HCT116 (cell line): ENCODE measurements at regions not wholly inside any gene's neighbourhood (a gene's known extent, or its start where the extent isn't known, plus 50 kb on each side); places are given as distances from the start of the nearest gene placed in this dataset.

Experiments used
- ATAC-seq: fragments of 200-7000 bp; cut with Tn5 transposase; 2 replicates; pipeline ENCODE4 v1.9.1; 2020; ENCODE audit warnings: mild to moderate bottlenecking, moderate library complexity
- BruUV-seq: library from RNA; stranded (reverse); fragments of 400-500 nt; replicated peaks from 2 replicates; lab custom pipeline; 2021; lab: Mats Ljungman, UMichigan
- CTCF ChIA-PET: fragments of 300-600 bp; sonication (Branson Sonifier 250); formaldehyde crosslinking; loops from one replicate; lab custom pipeline; 2021; ENCODE audit warnings: antibody characterized with exemption; lab: Charles Lee
- POLR2A ChIA-PET: fragments of 300-600, 350-600 bp; sonication (Branson Sonifier 250); formaldehyde crosslinking; loops from one replicate; lab custom pipeline; 2021; ENCODE audit warnings: antibody characterized with exemption; lab: Charles Lee
- RAD21 ChIA-PET, 2 experiments: fragments of 300-600 bp; sonication (Branson Sonifier 250); formaldehyde crosslinking; loops; one replicate each; lab custom pipeline; 2023; ENCODE audit warnings: low total read pairs in 2 of 2; ENCODE audit not compliant: uncharacterized antibody in 2 of 2, unreplicated experiment in 2 of 2, low non-redundant PET in 1 of 2; lab: Charles Lee
- DNase-seq: peaks from one replicate; pipeline ENCODE4 v3.0.0-alpha.2; 2010; ENCODE audit warnings: low read depth, low spot score
- H2AFZ ChIP-seq: fragments of 200-600 bp; shearing (Covaris generic), sonication (generic); 2 replicates; pipeline ENCODE4 v1.6.1; 2017; ENCODE audit warnings: low read depth, mixed run types, mixed read lengths, antibody characterized with exemption, low read length; ENCODE audit not compliant: poor library complexity, severe bottlenecking
- H3K27ac ChIP-seq: 2 replicates; pipeline ENCODE4 v1.5.1; 2012; ENCODE audit warnings: low read depth, low read length
- H3K27me3 ChIP-seq: fragments of 200-600 bp; sonication (generic); 2 replicates; pipeline ENCODE4 v1.6.1; 2016; ENCODE audit warnings: mixed run types, low read length, mixed read lengths; ENCODE audit not compliant: insufficient read depth
- H3K36me3 ChIP-seq, 2 experiments: fragments of 200-500 bp in 1 of 2; fragments of 200-600 bp in 1 of 2; sonication (Bioruptor generic) in 1 of 2; sonication (generic) in 1 of 2; 2 replicates each; pipeline versions ENCODE4 v1.5.1 to v1.6.1; 2014 to 2016; ENCODE audit warnings: low read length in 2 of 2, inconsistent platforms in 1 of 2, mixed read lengths in 1 of 2, mixed run types in 1 of 2; ENCODE audit not compliant: insufficient read depth in 2 of 2, control insufficient read depth in 1 of 2
- H3K4me1 ChIP-seq, 2 experiments: fragments of 200-600 bp in 1 of 2; sonication (generic) in 1 of 2; 2 replicates each; pipeline versions ENCODE4 v1.5.1 to v1.6.1; 2012 to 2017; ENCODE audit warnings: low read length in 2 of 2, inconsistent platforms in 1 of 2, mild to moderate bottlenecking in 1 of 2, mixed read lengths in 1 of 2, mixed run types in 1 of 2, moderate library complexity in 1 of 2; ENCODE audit not compliant: insufficient read depth in 2 of 2, control insufficient read depth in 1 of 2
- H3K4me2 ChIP-seq: fragments of 200-600 bp; sonication (generic); 2 replicates; pipeline ENCODE4 v1.6.1; 2017; ENCODE audit warnings: mixed run types, low read length, mixed read lengths
- H3K4me3 ChIP-seq, 2 experiments: fragments of 200-600 bp in 1 of 2; sonication (generic) in 1 of 2; replicated peaks in 1 of 2; 2 replicates each; pipeline ENCODE4 v1.5.1; 2011 to 2016; ENCODE audit warnings: low read length in 2 of 2, control low read depth in 1 of 2, low read depth in 1 of 2, mild to moderate bottlenecking in 1 of 2, mixed read lengths in 1 of 2, mixed run types in 1 of 2
- H3K79me2 ChIP-seq: fragments of 200-600 bp; sonication (generic); 2 replicates; pipeline ENCODE4 v1.6.1; 2017; ENCODE audit warnings: mild to moderate bottlenecking, mixed run types, low read length, moderate library complexity, mixed read lengths; ENCODE audit not compliant: insufficient read depth
- H3K9ac ChIP-seq: fragments of 200-600 bp; sonication (generic); 2 replicates; pipeline ENCODE4 v1.6.1; 2016; ENCODE audit warnings: low read length, mixed read lengths
- H3K9me2 ChIP-seq: fragments of 200-600 bp; sonication (generic), shearing (Covaris generic); 2 replicates; pipeline ENCODE4 v1.6.1; 2017; ENCODE audit warnings: mixed run types, mild to moderate bottlenecking, moderate library complexity; ENCODE audit not compliant: insufficient read depth
- H3K9me3 ChIP-seq, 2 experiments: fragments of 200-500 bp in 1 of 2; fragments of 200-600 bp in 1 of 2; sonication (Bioruptor generic) in 1 of 2; sonication (generic) in 1 of 2; 2 replicates each; pipeline ENCODE4 v1.6.1; 2014 to 2017; ENCODE audit warnings: low read length in 2 of 2, mixed read lengths in 2 of 2, inconsistent platforms in 1 of 2, low read depth in 1 of 2, mild to moderate bottlenecking in 1 of 2, mixed run types in 1 of 2, moderate library complexity in 1 of 2; ENCODE audit not compliant: control insufficient read depth in 1 of 2, insufficient read depth in 1 of 2
- H4K20me1 ChIP-seq: fragments of 200-600 bp; sonication (generic), shearing (Covaris generic); 2 replicates; pipeline ENCODE4 v1.6.1; 2017; ENCODE audit warnings: mixed run types, mild to moderate bottlenecking, moderate library complexity; ENCODE audit not compliant: insufficient read depth
- CBX3 ChIP-seq: IDR thresholded peaks from 2 replicates; pipeline ENCODE4 v1.6.1; 2012; ENCODE audit warnings: low read depth
- CTCF ChIP-seq, 3 experiments: fragments of 200-600 bp in 1 of 3; sonication (generic) in 1 of 3; IDR thresholded peaks in 2 of 3; conservative IDR thresholded peaks in 1 of 3; 2 replicates each; pipeline ENCODE4 v1.5.1; 2012 to 2017; ENCODE audit warnings: low read depth in 2 of 3, low read length in 2 of 3, antibody characterized with exemption in 1 of 3, borderline replicate concordance in 1 of 3, control low read depth in 1 of 3, mild to moderate bottlenecking in 1 of 3, mixed read lengths in 1 of 3, mixed run types in 1 of 3, moderate library complexity in 1 of 3; ENCODE audit not compliant: insufficient read depth in 1 of 3
- EZH2phosphoT487 ChIP-seq: fragments of 200-600 bp; IDR thresholded peaks from 2 replicates; pipeline ENCODE4 v1.6.1; 2018; ENCODE audit warnings: antibody characterized with exemption, borderline replicate concordance
- JUND ChIP-seq: IDR thresholded peaks from 2 replicates; pipeline ENCODE4 v1.6.1; 2012
- POLR2AphosphoS5 ChIP-seq: IDR thresholded peaks from 2 replicates; pipeline ENCODE4 v1.6.1; 2011; ENCODE audit warnings: mild to moderate bottlenecking, low read depth, low read length, moderate library complexity
- intact Hi-C: fragments of 100-400 bp; cut with micrococcal nuclease; formaldehyde crosslinking; loops from 2 replicates; pipeline ENCODE4 v1.10.0; 2022

DNA sequence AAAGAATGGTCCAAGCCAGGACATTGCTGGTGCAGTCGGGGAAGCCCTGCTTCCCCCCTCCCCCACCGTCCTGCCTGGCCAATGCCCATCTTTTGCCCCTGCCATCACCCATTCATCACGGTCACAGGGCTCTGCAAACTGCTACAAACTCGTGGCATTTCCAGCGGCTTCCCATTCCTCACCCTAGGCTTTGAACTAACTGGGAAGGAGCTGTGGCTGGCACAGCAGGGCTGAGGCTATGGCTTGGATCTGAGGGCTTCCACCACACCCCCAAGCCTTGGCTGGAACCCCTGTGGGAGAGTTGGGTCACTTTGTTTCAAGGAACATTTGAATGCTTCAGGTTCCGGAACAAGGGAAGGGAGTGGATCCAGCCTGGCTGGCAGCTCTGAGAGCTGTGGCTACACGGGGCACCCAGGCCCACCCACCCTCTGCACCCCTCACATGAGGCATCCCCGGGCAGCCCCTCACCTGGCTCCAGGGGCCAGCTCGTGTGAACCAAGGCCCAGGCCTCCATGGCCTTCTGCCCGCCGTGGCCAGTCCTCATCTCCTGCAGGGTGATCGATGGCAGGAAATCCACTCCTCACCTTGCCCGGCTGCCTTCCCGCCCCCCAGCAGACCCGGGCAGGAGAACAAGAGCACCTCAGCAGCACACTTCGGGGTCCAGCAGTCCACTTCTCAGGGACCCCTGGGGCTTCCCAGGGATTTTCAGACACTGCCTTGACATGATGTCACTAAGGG, 58.8 kb upstream of the OTOS start:
- DNase-seq (no peak), ATAC-seq (no peak)
- no peaks in the 10 kb centered on the region for H3K4me1 ChIP-seq
- no TSS peak for BruUV-seq
- intact Hi-C loops = no loop called here
- no peaks in the 10 kb centered on the region for H3K9me2 ChIP-seq
- TF ChIP-seq POLR2AphosphoS5 = no peak
- TF ChIP-seq CBX3 = no peak
- no peak for TF ChIP-seq JUND
- ChIA-PET RAD21 (no interaction called here), CTCF (no interaction called here), POLR2A (no interaction called here)
- no peak overlapping the region for H3K9ac ChIP-seq
- H3K9me3 ChIP-seq = no peaks in the 10 kb centered on the region
- no peak overlapping the region for H2AFZ ChIP-seq
- no peak overlapping the region for H3K4me3 ChIP-seq
- H3K36me3 ChIP-seq = no peaks in the 10 kb centered on the region
- no peaks in the 10 kb centered on the region for H3K79me2 ChIP-seq
- no peak overlapping the region for H3K27ac ChIP-seq
- H3K27me3 ChIP-seq = no peaks in the 10 kb centered on the region
- H4K20me1 ChIP-seq = no peaks in the 10 kb centered on the region
- H3K4me2 ChIP-seq = no peak overlapping the region

GRCh38 chr2:240200230-240201051, 60.0 kb upstream of the OTOS start:
- ATAC-seq = no peak
- no peaks in the 10 kb centered on the region; the same call in 1 of the 2 replicates for H3K27me3 ChIP-seq

More at GRCh38 chr2:240200230-240201051, 60.0 kb upstream of the OTOS start:
- Histone ChIP-seq H3K4me2 (no peak overlapping the region), H3K79me2 (no peaks in the 10 kb centered on the region), H3K4me1 (peaks cover 0 to 4% of the 10 kb centered on the region in 2 experiments; a peak in 1 of 4 replicates), H4K20me1 (no peaks in the 10 kb centered on the region), H3K36me3 (no peaks in the 10 kb centered on the region), H3K9ac (no peak overlapping the region), H3K9me3 (no peaks in the 10 kb centered on the region), H3K9me2 (no peaks in the 10 kb centered on the region), H2AFZ (no peak overlapping the region), H3K4me3 (no peak overlapping the region), H3K27ac (no peak overlapping the region)
- TF ChIP-seq POLR2AphosphoS5 (no peak), CTCF (IDR thresholded peaks at IDR 0.05 in 2 of 3, conservative IDR thresholded peaks at IDR 0.05 in 1 of 3; ENCODE audit: borderline replicate concordance in 1 of 3, insufficient read depth in 1 of 3, low read depth in 2 of 3, low read length in 2 of 3) (no peak), EZH2phosphoT487 (no peak)
- intact Hi-C loops = no loop called here
- no TSS peak for BruUV-seq
- CTCF ChIA-PET = no interaction called here
- DNase-seq = no peak
- POLR2A ChIA-PET = no interaction called here
- RAD21 ChIA-PET = no interaction called here
